Nephron progenitor cell (in vitro differentiated cells): ENCODE measurements at regions not wholly inside any gene's neighbourhood (a gene's known extent, or its start where the extent isn't known, plus 50 kb on each side); places are given as distances from the start of the nearest gene placed in this dataset.

Experiments
- DNase-seq: peaks from one replicate; pipeline ENCODE4 v3.0.0; 2021
- H3K27ac Mint-ChIP-seq: 2 replicates; pipeline ENCODE4 v1.8.0; 2021; ENCODE audit warnings: mild to moderate bottlenecking, moderate library complexity, mixed read lengths
- H3K27me3 Mint-ChIP-seq: 2 replicates; pipeline ENCODE4 v1.8.0; 2021; ENCODE audit warnings: mild to moderate bottlenecking, low read depth, mixed read lengths; ENCODE audit not compliant: poor library complexity
- H3K36me3 Mint-ChIP-seq: 2 replicates; pipeline ENCODE4 v1.8.0; 2021; ENCODE audit warnings: low read depth, mixed read lengths
- H3K4me1 Mint-ChIP-seq: 2 replicates; pipeline ENCODE4 v1.8.0; 2021; ENCODE audit warnings: mixed read lengths
- H3K4me3 Mint-ChIP-seq: 2 replicates; pipeline ENCODE4 v1.8.0; 2021; ENCODE audit warnings: mild to moderate bottlenecking, moderate library complexity, mixed read lengths
- H3K9me3 Mint-ChIP-seq: 2 replicates; pipeline ENCODE4 v1.8.0; 2021; ENCODE audit warnings: mild to moderate bottlenecking, moderate library complexity, mixed read lengths
- TF ChIP-seq, protein P1 (sequence below): fragments of 200-600 bp; sonication (generic); IDR thresholded peaks from 2 replicates; pipeline ENCODE4 v1.5.0; 2021; ENCODE audit warnings: antibody characterized with exemption

GRCh38 chr10:91104193-91105041, 116.0 kb upstream of the PCGF5 start:
- peak overlapping the region; percentile 87 for H3K27ac Mint-ChIP-seq
- DNase-seq = no peak
- peaks cover 18% of the 10 kb centered on the region for H3K9me3 Mint-ChIP-seq
- TF ChIP-seq, protein P1, sequence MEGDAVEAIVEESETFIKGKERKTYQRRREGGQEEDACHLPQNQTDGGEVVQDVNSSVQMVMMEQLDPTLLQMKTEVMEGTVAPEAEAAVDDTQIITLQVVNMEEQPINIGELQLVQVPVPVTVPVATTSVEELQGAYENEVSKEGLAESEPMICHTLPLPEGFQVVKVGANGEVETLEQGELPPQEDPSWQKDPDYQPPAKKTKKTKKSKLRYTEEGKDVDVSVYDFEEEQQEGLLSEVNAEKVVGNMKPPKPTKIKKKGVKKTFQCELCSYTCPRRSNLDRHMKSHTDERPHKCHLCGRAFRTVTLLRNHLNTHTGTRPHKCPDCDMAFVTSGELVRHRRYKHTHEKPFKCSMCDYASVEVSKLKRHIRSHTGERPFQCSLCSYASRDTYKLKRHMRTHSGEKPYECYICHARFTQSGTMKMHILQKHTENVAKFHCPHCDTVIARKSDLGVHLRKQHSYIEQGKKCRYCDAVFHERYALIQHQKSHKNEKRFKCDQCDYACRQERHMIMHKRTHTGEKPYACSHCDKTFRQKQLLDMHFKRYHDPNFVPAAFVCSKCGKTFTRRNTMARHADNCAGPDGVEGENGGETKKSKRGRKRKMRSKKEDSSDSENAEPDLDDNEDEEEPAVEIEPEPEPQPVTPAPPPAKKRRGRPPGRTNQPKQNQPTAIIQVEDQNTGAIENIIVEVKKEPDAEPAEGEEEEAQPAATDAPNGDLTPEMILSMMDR = no peak
- H3K27me3 Mint-ChIP-seq = peaks cover 6% of the 10 kb centered on the region
- no peak overlapping the region for H3K4me3 Mint-ChIP-seq
- peaks cover 36% of the 10 kb centered on the region for H3K4me1 Mint-ChIP-seq
- no peaks in the 10 kb centered on the region for H3K36me3 Mint-ChIP-seq

GRCh38 chr10:91105269-91105668, 115.2 kb upstream of the PCGF5 start:
- Mint-ChIP-seq H3K36me3 (no peaks in the 10 kb centered on the region), H3K9me3 (peaks cover 18% of the 10 kb centered on the region), H3K27me3 (peaks cover 6% of the 10 kb centered on the region), H3K27ac (peak overlapping the region; percentile 40), H3K4me1 (peaks cover 36% of the 10 kb centered on the region), H3K4me3 (no peak overlapping the region)
- TF ChIP-seq, protein P1 = no peak
- DNase-seq = no peak

DNA sequence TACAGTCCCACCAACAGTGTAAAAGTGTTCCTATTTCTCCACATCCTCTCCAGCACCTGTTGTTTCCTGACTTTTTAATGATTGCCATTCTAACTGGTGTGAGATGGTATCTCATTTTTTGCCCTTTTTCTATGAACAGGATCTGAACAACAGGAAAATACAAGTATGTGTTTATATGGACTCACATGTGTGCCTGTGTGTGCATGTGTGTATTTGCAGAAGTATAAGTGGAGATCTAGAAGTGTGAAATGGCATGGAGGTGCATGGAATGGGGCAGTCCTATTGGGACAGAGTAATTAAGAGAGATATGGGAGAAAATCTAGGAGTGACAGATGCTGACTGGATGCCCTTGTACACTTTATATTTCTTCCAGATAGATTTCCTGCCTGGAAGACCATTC, 111.6 kb upstream of the PCGF5 start:
- TF ChIP-seq, protein P1 = no peak
- Mint-ChIP-seq H3K9me3 (peaks cover 18% of the 10 kb centered on the region), H3K36me3 (no peaks in the 10 kb centered on the region), H3K27me3 (peaks cover 9% of the 10 kb centered on the region), H3K27ac (no peak overlapping the region), H3K4me3 (no peak overlapping the region), H3K4me1 (peaks cover 21% of the 10 kb centered on the region)
- no peak for DNase-seq

DNA sequence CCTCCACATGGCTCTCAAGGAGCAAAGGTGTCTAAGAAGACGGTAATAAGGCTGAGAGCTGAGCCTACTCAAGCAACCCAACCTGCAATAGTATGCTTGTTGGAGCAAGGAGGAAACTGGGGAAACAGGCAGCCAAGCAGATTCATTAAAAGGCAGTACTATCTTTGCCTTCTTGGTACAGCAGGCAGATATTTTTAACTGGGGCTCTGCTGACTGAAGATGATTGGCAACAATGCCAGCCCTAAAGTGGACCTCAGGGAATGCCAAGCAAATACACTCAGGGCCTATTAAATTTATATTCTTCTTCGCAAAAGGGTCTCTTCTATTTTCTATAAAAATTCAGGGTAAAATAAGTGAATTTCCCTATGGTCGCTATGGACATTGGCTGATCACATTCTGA, 109.4 kb upstream of the PCGF5 start:
- no peaks in the 10 kb centered on the region for H3K4me1 Mint-ChIP-seq
- peaks cover 18% of the 10 kb centered on the region for H3K9me3 Mint-ChIP-seq
- DNase-seq = no peak
- peaks cover 2% of the 10 kb centered on the region for H3K27me3 Mint-ChIP-seq
- H3K27ac Mint-ChIP-seq = no peak overlapping the region
- H3K4me3 Mint-ChIP-seq = no peak overlapping the region
- H3K36me3 Mint-ChIP-seq = no peaks in the 10 kb centered on the region
- TF ChIP-seq, protein P1 = no peak

- H3K27me3 Mint-ChIP-seq = peaks cover 2% of the 10 kb centered on the region
- no peak overlapping the region for H3K4me3 Mint-ChIP-seq
- no peaks in the 10 kb centered on the region for H3K4me1 Mint-ChIP-seq
- no peaks in the 10 kb centered on the region for H3K9me3 Mint-ChIP-seq
- no peak for DNase-seq
- H3K27ac Mint-ChIP-seq = no peak overlapping the region
- H3K36me3 Mint-ChIP-seq = no peaks in the 10 kb centered on the region
- TF ChIP-seq, protein P1 = no peak
These were observed 104.7 kb upstream of the PCGF5 start for GRCh38 chr10:91115618-91116390.
